WTC11 (cell line): ENCODE measurements at regions not wholly inside any gene's neighbourhood (a gene's known extent, or its start where the extent isn't known, plus 50 kb on each side); places are given as distances from the start of the nearest gene placed in this dataset.
A peak's percentile ranks its signal among the peaks of the same experiment; 100 is the strongest.

ENCODE experiments used
- ATAC-seq: fragments of 200-7000 bp; cut with Tn5 transposase; 2 replicates; pipeline ENCODE4 v1.10.0; 2021; ENCODE audit warnings: mild to moderate bottlenecking, moderate library complexity
- CTCF ChIA-PET: fragments of 300-600 bp; sonication (Branson Sonifier 250); formaldehyde crosslinking; loops from one replicate; lab custom pipeline; 2021; ENCODE audit warnings: antibody characterized with exemption; lab: Charles Lee
- POLR2A ChIA-PET: fragments of 350-600 bp; sonication (Branson Sonifier 250); formaldehyde crosslinking; loops from one replicate; lab custom pipeline; 2021; ENCODE audit warnings: antibody characterized with exemption; lab: Charles Lee
- DNase-seq: peaks from one replicate; pipeline ENCODE4 v3.0.0; 2021; ENCODE audit warnings: low spot score
- H3K27ac Mint-ChIP-seq: 2 replicates; pipeline ENCODE4 v1.8.0; 2021; ENCODE audit warnings: mixed read lengths
- H3K27me3 Mint-ChIP-seq: 2 replicates; pipeline ENCODE4 v1.8.0; 2021; ENCODE audit warnings: low read depth, mild to moderate bottlenecking, moderate library complexity, mixed read lengths
- H3K36me3 Mint-ChIP-seq: 2 replicates; pipeline ENCODE4 v1.8.0; 2021; ENCODE audit warnings: mixed read lengths
- H3K4me1 Mint-ChIP-seq: 2 replicates; pipeline ENCODE4 v1.8.0; 2022; ENCODE audit warnings: mixed read lengths
- H3K4me3 Mint-ChIP-seq: 2 replicates; pipeline ENCODE4 v1.8.0; 2021; ENCODE audit warnings: mild to moderate bottlenecking, moderate library complexity, mixed read lengths
- H3K9me3 Mint-ChIP-seq: 2 replicates; pipeline ENCODE4 v1.8.0; 2021; ENCODE audit warnings: mixed read lengths
- CBFB ChIP-seq: sonication (generic); formaldehyde crosslinking; IDR thresholded peaks from 2 replicates; pipeline ENCODE4 v1.8.1; 2022; ENCODE audit warnings: mild to moderate bottlenecking, low read depth, missing genetic modification reagents
- CREB1 ChIP-seq: sonication (generic); formaldehyde crosslinking; IDR thresholded peaks from 2 replicates; pipeline ENCODE4 v1.8.0; 2023; ENCODE audit warnings: mild to moderate bottlenecking, missing genetic modification reagents
- GABPB1 ChIP-seq: sonication (generic); formaldehyde crosslinking; IDR thresholded peaks from 2 replicates; pipeline ENCODE4 v1.8.1; 2023; ENCODE audit warnings: mild to moderate bottlenecking, missing genetic modification reagents
- GRHL2 ChIP-seq: fragments of 250-450 bp; sonication (Bioruptor Pico); IDR thresholded peaks from 2 replicates; pipeline ENCODE4 v1.8.0; 2022; ENCODE audit warnings: mild to moderate bottlenecking, moderate library complexity; ENCODE audit not compliant: insufficient replicate concordance, severe bottlenecking
- JAZF1 ChIP-seq: fragments of 250-450 bp; sonication (Bioruptor Pico); IDR thresholded peaks from 2 replicates; pipeline ENCODE4 v1.9.0; 2021; ENCODE audit warnings: moderate library complexity, mild to moderate bottlenecking, inconsistent platforms
- MXD4 ChIP-seq: fragments of 250-450 bp; sonication (Bioruptor Pico); IDR thresholded peaks from 2 replicates; pipeline ENCODE4 v1.8.0; 2021; ENCODE audit warnings: mild to moderate bottlenecking, moderate library complexity, borderline replicate concordance
- MYBL2 ChIP-seq: sonication (generic); formaldehyde crosslinking; IDR thresholded peaks from 2 replicates; pipeline ENCODE4 v1.8.1; 2023; ENCODE audit warnings: mild to moderate bottlenecking, moderate library complexity, missing genetic modification reagents
- NFYB ChIP-seq: sonication (generic); formaldehyde crosslinking; conservative IDR thresholded peaks from 2 replicates; pipeline ENCODE4 v1.8.0; 2022; ENCODE audit warnings: low read depth, missing genetic modification reagents
- NR2C2 ChIP-seq: sonication (generic); formaldehyde crosslinking; IDR thresholded peaks from 2 replicates; pipeline ENCODE4 v1.8.0; 2022; ENCODE audit warnings: mild to moderate bottlenecking, missing genetic modification reagents
- NR3C1 ChIP-seq: sonication (generic); formaldehyde crosslinking; conservative IDR thresholded peaks from 2 replicates; pipeline ENCODE4 v1.8.1; 2023; ENCODE audit warnings: low read depth, mild to moderate bottlenecking, missing genetic modification reagents
- ZNF121 ChIP-seq: sonication (generic); formaldehyde crosslinking; IDR thresholded peaks from 2 replicates; pipeline ENCODE4 v1.8.0; 2023; ENCODE audit warnings: missing genetic modification reagents
- ZNF396 ChIP-seq: fragments of 250-450 bp; sonication (Bioruptor Pico); IDR thresholded peaks from 2 replicates; pipeline ENCODE4 v1.8.0; 2021; ENCODE audit warnings: mild to moderate bottlenecking, moderate library complexity, borderline replicate concordance
- ZNF423 ChIP-seq: fragments of 250-450 bp; sonication (Bioruptor Pico); IDR thresholded peaks from 2 replicates; pipeline ENCODE4 v2.1.2; 2022; ENCODE audit warnings: mild to moderate bottlenecking, moderate library complexity
- TF ChIP-seq, protein P1 (sequence below): sonication (generic); formaldehyde crosslinking; IDR thresholded peaks from 2 replicates; pipeline ENCODE4 v1.8.0; 2023; ENCODE audit warnings: mild to moderate bottlenecking, missing genetic modification reagents
- TF ChIP-seq, protein P2 (sequence below): sonication (generic); formaldehyde crosslinking; IDR thresholded peaks from 2 replicates; pipeline ENCODE4 v1.8.1; 2023; ENCODE audit warnings: mild to moderate bottlenecking, missing genetic modification reagents
- TF ChIP-seq, protein P3 (sequence below): sonication (generic); formaldehyde crosslinking; conservative IDR thresholded peaks from 2 replicates; pipeline ENCODE4 v1.8.1; 2022; ENCODE audit warnings: mild to moderate bottlenecking, missing genetic modification reagents
- TF ChIP-seq, protein P4 (sequence below): sonication (generic); formaldehyde crosslinking; IDR thresholded peaks from 2 replicates; pipeline ENCODE4 v1.8.1; 2023; ENCODE audit warnings: mild to moderate bottlenecking, missing genetic modification reagents, borderline replicate concordance
- TF ChIP-seq, protein P5 (sequence below): sonication (generic); formaldehyde crosslinking; IDR thresholded peaks from 2 replicates; pipeline ENCODE4 v1.8.0; 2022; ENCODE audit warnings: mild to moderate bottlenecking, missing genetic modification reagents
- TF ChIP-seq, protein P6 (sequence below): sonication (generic); formaldehyde crosslinking; IDR thresholded peaks from 2 replicates; pipeline ENCODE4 v1.8.0; 2022; ENCODE audit warnings: missing genetic modification reagents

DNA sequence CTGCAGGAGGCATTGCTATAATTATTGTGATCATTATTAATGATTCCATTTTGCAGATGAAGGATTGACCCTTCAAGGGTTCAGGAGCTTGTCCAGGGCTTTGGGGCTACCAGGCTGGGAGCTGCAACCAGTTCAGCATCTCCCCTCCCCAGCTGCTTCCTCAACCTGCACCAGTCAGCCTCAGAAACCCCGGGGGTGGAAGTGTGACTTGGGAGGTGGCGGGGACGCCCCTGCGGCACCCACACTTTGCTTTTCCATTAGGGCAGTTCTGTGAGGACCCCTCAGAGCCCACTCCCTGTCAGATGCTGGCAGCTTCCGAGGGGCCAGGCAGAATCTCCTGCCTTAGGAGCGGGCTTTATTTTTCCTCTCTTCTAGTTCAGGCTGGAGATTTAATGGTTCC is 85.6 kb downstream of the OLFM1 start:
- ChIA-PET CTCF (no interaction called here), POLR2A (no interaction called here)
- DNase-seq (no peak), ATAC-seq (no peak)
- Mint-ChIP-seq H3K27me3 (no peaks in the 10 kb centered on the region), H3K4me3 (no peak overlapping the region), H3K36me3 (no peaks in the 10 kb centered on the region), H3K27ac (no peak overlapping the region), H3K9me3 (peaks cover 8% of the 10 kb centered on the region), H3K4me1 (no peaks in the 10 kb centered on the region)
- TF ChIP-seq, protein P1, sequence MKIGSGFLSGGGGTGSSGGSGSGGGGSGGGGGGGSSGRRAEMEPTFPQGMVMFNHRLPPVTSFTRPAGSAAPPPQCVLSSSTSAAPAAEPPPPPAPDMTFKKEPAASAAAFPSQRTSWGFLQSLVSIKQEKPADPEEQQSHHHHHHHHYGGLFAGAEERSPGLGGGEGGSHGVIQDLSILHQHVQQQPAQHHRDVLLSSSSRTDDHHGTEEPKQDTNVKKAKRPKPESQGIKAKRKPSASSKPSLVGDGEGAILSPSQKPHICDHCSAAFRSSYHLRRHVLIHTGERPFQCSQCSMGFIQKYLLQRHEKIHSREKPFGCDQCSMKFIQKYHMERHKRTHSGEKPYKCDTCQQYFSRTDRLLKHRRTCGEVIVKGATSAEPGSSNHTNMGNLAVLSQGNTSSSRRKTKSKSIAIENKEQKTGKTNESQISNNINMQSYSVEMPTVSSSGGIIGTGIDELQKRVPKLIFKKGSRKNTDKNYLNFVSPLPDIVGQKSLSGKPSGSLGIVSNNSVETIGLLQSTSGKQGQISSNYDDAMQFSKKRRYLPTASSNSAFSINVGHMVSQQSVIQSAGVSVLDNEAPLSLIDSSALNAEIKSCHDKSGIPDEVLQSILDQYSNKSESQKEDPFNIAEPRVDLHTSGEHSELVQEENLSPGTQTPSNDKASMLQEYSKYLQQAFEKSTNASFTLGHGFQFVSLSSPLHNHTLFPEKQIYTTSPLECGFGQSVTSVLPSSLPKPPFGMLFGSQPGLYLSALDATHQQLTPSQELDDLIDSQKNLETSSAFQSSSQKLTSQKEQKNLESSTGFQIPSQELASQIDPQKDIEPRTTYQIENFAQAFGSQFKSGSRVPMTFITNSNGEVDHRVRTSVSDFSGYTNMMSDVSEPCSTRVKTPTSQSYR (CRISPR knock-in tag): no peak
- TF ChIP-seq, protein P2, sequence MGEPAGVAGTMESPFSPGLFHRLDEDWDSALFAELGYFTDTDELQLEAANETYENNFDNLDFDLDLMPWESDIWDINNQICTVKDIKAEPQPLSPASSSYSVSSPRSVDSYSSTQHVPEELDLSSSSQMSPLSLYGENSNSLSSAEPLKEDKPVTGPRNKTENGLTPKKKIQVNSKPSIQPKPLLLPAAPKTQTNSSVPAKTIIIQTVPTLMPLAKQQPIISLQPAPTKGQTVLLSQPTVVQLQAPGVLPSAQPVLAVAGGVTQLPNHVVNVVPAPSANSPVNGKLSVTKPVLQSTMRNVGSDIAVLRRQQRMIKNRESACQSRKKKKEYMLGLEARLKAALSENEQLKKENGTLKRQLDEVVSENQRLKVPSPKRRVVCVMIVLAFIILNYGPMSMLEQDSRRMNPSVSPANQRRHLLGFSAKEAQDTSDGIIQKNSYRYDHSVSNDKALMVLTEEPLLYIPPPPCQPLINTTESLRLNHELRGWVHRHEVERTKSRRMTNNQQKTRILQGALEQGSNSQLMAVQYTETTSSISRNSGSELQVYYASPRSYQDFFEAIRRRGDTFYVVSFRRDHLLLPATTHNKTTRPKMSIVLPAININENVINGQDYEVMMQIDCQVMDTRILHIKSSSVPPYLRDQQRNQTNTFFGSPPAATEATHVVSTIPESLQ (CRISPR knock-in tag): no peak
- TF ChIP-seq NR2C2: no peak
- no peak for TF ChIP-seq MYBL2 (CRISPR knock-in tag)
- TF ChIP-seq, protein P3, sequence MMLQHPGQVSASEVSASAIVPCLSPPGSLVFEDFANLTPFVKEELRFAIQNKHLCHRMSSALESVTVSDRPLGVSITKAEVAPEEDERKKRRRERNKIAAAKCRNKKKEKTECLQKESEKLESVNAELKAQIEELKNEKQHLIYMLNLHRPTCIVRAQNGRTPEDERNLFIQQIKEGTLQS (CRISPR knock-in tag): no peak
- TF ChIP-seq GABPB1 (CRISPR knock-in tag): no peak
- TF ChIP-seq CREB1 (CRISPR knock-in tag): no peak
- no peak for TF ChIP-seq NFYB (CRISPR knock-in tag)
- TF ChIP-seq, protein P4, sequence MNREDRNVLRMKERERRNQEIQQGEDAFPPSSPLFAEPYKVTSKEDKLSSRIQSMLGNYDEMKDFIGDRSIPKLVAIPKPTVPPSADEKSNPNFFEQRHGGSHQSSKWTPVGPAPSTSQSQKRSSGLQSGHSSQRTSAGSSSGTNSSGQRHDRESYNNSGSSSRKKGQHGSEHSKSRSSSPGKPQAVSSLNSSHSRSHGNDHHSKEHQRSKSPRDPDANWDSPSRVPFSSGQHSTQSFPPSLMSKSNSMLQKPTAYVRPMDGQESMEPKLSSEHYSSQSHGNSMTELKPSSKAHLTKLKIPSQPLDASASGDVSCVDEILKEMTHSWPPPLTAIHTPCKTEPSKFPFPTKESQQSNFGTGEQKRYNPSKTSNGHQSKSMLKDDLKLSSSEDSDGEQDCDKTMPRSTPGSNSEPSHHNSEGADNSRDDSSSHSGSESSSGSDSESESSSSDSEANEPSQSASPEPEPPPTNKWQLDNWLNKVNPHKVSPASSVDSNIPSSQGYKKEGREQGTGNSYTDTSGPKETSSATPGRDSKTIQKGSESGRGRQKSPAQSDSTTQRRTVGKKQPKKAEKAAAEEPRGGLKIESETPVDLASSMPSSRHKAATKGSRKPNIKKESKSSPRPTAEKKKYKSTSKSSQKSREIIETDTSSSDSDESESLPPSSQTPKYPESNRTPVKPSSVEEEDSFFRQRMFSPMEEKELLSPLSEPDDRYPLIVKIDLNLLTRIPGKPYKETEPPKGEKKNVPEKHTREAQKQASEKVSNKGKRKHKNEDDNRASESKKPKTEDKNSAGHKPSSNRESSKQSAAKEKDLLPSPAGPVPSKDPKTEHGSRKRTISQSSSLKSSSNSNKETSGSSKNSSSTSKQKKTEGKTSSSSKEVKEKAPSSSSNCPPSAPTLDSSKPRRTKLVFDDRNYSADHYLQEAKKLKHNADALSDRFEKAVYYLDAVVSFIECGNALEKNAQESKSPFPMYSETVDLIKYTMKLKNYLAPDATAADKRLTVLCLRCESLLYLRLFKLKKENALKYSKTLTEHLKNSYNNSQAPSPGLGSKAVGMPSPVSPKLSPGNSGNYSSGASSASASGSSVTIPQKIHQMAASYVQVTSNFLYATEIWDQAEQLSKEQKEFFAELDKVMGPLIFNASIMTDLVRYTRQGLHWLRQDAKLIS: no peak
- TF ChIP-seq ZNF396 (CRISPR knock-in tag): no peak
- no peak for TF ChIP-seq JAZF1 (CRISPR knock-in tag)
- no peak for TF ChIP-seq NR3C1
- no peak for TF ChIP-seq GRHL2 (CRISPR knock-in tag)
- TF ChIP-seq ZNF423 (CRISPR knock-in tag): no peak
- no peak for TF ChIP-seq MXD4 (CRISPR knock-in tag)
- TF ChIP-seq ZNF121 (CRISPR knock-in tag): no peak
- no peak for TF ChIP-seq CBFB (CRISPR knock-in tag)

DNA sequence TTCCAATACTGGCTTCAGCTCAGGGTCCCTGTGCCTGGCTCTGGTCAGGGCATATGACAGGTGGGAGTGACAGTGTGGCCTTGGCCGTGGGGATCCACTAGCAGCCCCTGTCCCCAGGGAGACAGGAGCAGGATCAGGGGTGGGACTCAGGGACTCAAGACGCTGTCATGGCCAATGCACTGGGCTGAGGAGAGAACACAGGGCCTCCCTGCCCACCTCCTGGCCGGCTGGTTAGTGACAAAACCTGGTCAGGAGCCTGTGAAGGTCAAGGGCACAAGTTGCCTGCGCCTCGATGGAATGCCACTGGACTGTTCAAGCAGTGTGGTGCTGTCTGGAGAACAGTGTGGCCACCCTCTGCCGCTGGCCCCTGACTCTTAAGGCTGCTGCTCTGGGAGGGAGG is 86.8 kb downstream of the OLFM1 start:
- Mint-ChIP-seq H3K36me3 (no peaks in the 10 kb centered on the region), H3K27me3 (no peaks in the 10 kb centered on the region), H3K27ac (no peak overlapping the region), H3K4me1 (no peaks in the 10 kb centered on the region), H3K9me3 (peaks cover 8% of the 10 kb centered on the region), H3K4me3 (no peak overlapping the region)
- no peak for DNase-seq
- CTCF ChIA-PET: no interaction called here
- ATAC-seq: no peak
- TF ChIP-seq, protein P5, sequence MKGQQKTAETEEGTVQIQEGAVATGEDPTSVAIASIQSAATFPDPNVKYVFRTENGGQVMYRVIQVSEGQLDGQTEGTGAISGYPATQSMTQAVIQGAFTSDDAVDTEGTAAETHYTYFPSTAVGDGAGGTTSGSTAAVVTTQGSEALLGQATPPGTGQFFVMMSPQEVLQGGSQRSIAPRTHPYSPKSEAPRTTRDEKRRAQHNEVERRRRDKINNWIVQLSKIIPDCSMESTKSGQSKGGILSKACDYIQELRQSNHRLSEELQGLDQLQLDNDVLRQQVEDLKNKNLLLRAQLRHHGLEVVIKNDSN (CRISPR knock-in tag): no peak
- TF ChIP-seq, protein P6, sequence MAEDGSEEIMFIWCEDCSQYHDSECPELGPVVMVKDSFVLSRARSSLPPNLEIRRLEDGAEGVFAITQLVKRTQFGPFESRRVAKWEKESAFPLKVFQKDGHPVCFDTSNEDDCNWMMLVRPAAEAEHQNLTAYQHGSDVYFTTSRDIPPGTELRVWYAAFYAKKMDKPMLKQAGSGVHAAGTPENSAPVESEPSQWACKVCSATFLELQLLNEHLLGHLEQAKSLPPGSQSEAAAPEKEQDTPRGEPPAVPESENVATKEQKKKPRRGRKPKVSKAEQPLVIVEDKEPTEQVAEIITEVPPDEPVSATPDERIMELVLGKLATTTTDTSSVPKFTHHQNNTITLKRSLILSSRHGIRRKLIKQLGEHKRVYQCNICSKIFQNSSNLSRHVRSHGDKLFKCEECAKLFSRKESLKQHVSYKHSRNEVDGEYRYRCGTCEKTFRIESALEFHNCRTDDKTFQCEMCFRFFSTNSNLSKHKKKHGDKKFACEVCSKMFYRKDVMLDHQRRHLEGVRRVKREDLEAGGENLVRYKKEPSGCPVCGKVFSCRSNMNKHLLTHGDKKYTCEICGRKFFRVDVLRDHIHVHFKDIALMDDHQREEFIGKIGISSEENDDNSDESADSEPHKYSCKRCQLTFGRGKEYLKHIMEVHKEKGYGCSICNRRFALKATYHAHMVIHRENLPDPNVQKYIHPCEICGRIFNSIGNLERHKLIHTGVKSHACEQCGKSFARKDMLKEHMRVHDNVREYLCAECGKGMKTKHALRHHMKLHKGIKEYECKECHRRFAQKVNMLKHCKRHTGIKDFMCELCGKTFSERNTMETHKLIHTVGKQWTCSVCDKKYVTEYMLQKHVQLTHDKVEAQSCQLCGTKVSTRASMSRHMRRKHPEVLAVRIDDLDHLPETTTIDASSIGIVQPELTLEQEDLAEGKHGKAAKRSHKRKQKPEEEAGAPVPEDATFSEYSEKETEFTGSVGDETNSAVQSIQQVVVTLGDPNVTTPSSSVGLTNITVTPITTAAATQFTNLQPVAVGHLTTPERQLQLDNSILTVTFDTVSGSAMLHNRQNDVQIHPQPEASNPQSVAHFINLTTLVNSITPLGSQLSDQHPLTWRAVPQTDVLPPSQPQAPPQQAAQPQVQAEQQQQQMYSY (CRISPR knock-in tag): peak; percentile 79
- POLR2A ChIA-PET: no interaction called here
